ENCODE measurements at regions not wholly inside any gene's neighbourhood (a gene's known extent, or its start where the extent isn't known, plus 50 kb on each side); places are given as distances from the start of the nearest gene placed in this dataset.

GRCh38 chr11:128365044-128365443 lies 222.3 kb downstream of the ETS1 start:
- TF ChIP-seq CTCF (IDR thresholded peaks at IDR 0.05; ENCODE audit: low read depth, low read length, poor library complexity, severe bottlenecking): no peak
- TF ChIP-seq EZH2phosphoT487 (IDR thresholded peaks at IDR 0.05; ENCODE audit: borderline replicate concordance, low read length): no peak

Measured in DOHH2 (cell line).